IMR-90 (cell line): ENCODE measurements at regions not wholly inside any gene's neighbourhood (a gene's known extent, or its start where the extent isn't known, plus 50 kb on each side); places are given as distances from the start of the nearest gene placed in this dataset.

Source experiments
- ATAC-seq: fragments of 200-7000 bp; cut with Tn5 transposase; 2 replicates; pipeline ENCODE4 v1.9.1; 2020; ENCODE audit warnings: low read depth, mild to moderate bottlenecking, moderate library complexity
- BruUV-seq: library from RNA; stranded (reverse); fragments of 400-500 nt; replicated peaks from 2 replicates; lab custom pipeline; 2021; lab: Mats Ljungman, UMichigan
- CTCF ChIA-PET: fragments of 300-600 bp; formaldehyde crosslinking; extraction: SDS; loops from one replicate; lab custom pipeline; 2021; ENCODE audit warnings: antibody characterized with exemption; lab: Yijun Ruan, JAX
- POLR2A ChIA-PET: fragments of 300-600 bp; sonication (Branson Sonifier 250); formaldehyde crosslinking; loops from one replicate; lab custom pipeline; 2022; ENCODE audit warnings: antibody characterized with exemption; ENCODE audit not compliant: unreplicated experiment; lab: Charles Lee
- DNase-seq: peaks from one replicate; pipeline ENCODE4 v3.0.0; 2013
- H2AFZ ChIP-seq: replicated peaks from 2 replicates; pipeline ENCODE3; 2013; ENCODE audit warnings: low read length, mild to moderate bottlenecking; ENCODE audit not compliant: poor library complexity
- H2AK5ac ChIP-seq: 2 replicates; pipeline ENCODE4 v1.6.1; 2013; ENCODE audit warnings: low read depth, low read length, inconsistent platforms
- H2AK9ac ChIP-seq: replicated peaks from 2 replicates; pipeline ENCODE3; 2013; ENCODE audit warnings: mild to moderate bottlenecking, low read depth, low read length, moderate library complexity; ENCODE audit not compliant: poor library complexity
- H2BK120ac ChIP-seq: 2 replicates; pipeline ENCODE4 v1.6.1; 2013; ENCODE audit warnings: low read depth, low read length, inconsistent platforms
- H2BK15ac ChIP-seq: 3 replicates; pipeline ENCODE4 v1.6.1; 2013; ENCODE audit warnings: low read depth, low read length, inconsistent platforms
- H2BK20ac ChIP-seq: 2 replicates; pipeline ENCODE4 v1.6.1; 2013; ENCODE audit warnings: low read depth, mild to moderate bottlenecking, inconsistent platforms, low read length, moderate library complexity
- H2BK5ac ChIP-seq: 2 replicates; pipeline ENCODE4 v1.6.1; 2013; ENCODE audit warnings: mild to moderate bottlenecking, low read depth, low read length, inconsistent platforms; ENCODE audit not compliant: poor library complexity, severe bottlenecking
- H3K14ac ChIP-seq: replicated peaks from 2 replicates; pipeline ENCODE4 v1.6.1; 2013; ENCODE audit warnings: low read depth, low read length, inconsistent platforms
- H3K18ac ChIP-seq: 2 replicates; pipeline ENCODE4 v1.6.1; 2013; ENCODE audit warnings: low read depth, low read length, control low read depth
- H3K23ac ChIP-seq: 2 replicates; pipeline ENCODE4 v1.6.1; 2013; ENCODE audit warnings: low read depth, low read length, inconsistent platforms
- H3K27ac ChIP-seq: 2 replicates; pipeline ENCODE4 v1.5.1; 2013; ENCODE audit warnings: mild to moderate bottlenecking, control low read depth, low read length; ENCODE audit not compliant: insufficient read depth
- H3K27me3 ChIP-seq: 2 replicates; pipeline ENCODE4 v1.6.1; 2013; ENCODE audit warnings: low read length; ENCODE audit not compliant: control insufficient read depth, insufficient read depth
- H3K36me3 ChIP-seq: 2 replicates; pipeline ENCODE4 v1.6.1; 2013; ENCODE audit warnings: low read length, mixed read lengths; ENCODE audit not compliant: control insufficient read depth, insufficient read depth
- H3K4ac ChIP-seq: 2 replicates; pipeline ENCODE4 v1.6.1; 2013; ENCODE audit warnings: low read depth, low read length, inconsistent platforms
- H3K4me1 ChIP-seq: 2 replicates; pipeline ENCODE4 v1.6.1; 2013; ENCODE audit warnings: low read length, mixed read lengths; ENCODE audit not compliant: control insufficient read depth, insufficient read depth
- H3K4me2 ChIP-seq: 2 replicates; pipeline ENCODE4 v1.6.1; 2013; ENCODE audit warnings: low read depth, mild to moderate bottlenecking, control low read depth, low read length, moderate library complexity
- H3K4me3 ChIP-seq: 2 replicates; pipeline ENCODE4 v1.5.1; 2013; ENCODE audit warnings: low read depth, mild to moderate bottlenecking, control low read depth, low read length, moderate library complexity; ENCODE audit not compliant: insufficient read depth
- H3K56ac ChIP-seq: 2 replicates; pipeline ENCODE4 v1.6.1; 2013; ENCODE audit warnings: low read length, inconsistent platforms; ENCODE audit not compliant: insufficient read depth; ENCODE audit errors: extremely low read depth
- H3K79me1 ChIP-seq, 2 experiments: 2 replicates each; pipeline ENCODE4 v1.6.1; 2013; ENCODE audit warnings: low read length in 2 of 2, inconsistent platforms in 1 of 2, low read depth in 1 of 2
- H3K9ac ChIP-seq: 2 replicates; pipeline ENCODE4 v1.6.1; 2013; ENCODE audit warnings: low read depth, low read length, control low read depth
- H3K9me1 ChIP-seq: 2 replicates; pipeline ENCODE4 v1.6.1; 2013; ENCODE audit warnings: low read length, inconsistent platforms; ENCODE audit not compliant: insufficient read depth
- H3K9me3 ChIP-seq: 2 replicates; pipeline ENCODE4 v1.6.1; 2013; ENCODE audit warnings: low read length; ENCODE audit not compliant: control insufficient read depth, insufficient read depth
- H4K20me1 ChIP-seq: 2 replicates; pipeline ENCODE4 v1.6.1; 2013; ENCODE audit warnings: low read length, inconsistent platforms; ENCODE audit not compliant: insufficient read depth
- H4K5ac ChIP-seq: 2 replicates; pipeline ENCODE4 v1.6.1; 2013; ENCODE audit warnings: mild to moderate bottlenecking, low read depth, low read length, control low read depth
- H4K8ac ChIP-seq, 2 experiments: 2 replicates each; pipeline ENCODE4 v1.6.1; 2013; ENCODE audit warnings: low read depth in 2 of 2, low read length in 2 of 2, control low read depth in 1 of 2, inconsistent platforms in 1 of 2
- H4K91ac ChIP-seq: 2 replicates; pipeline ENCODE4 v1.6.1; 2013; ENCODE audit warnings: low read depth, low read length, inconsistent platforms; ENCODE audit not compliant: insufficient read depth
- CEBPB ChIP-seq: IDR thresholded peaks from 2 replicates; pipeline ENCODE4 v1.6.1; 2012; ENCODE audit warnings: low read depth, low read length, improper control_type of control experiment
- WGBS, 2 experiments: methylation state at CpG; one replicate each; pipeline versions ENCODE4 v1.1.5 to v1.1.7; 2013; ENCODE audit warnings: missing lambda C conversion rate in 2 of 2; ENCODE audit not compliant: insufficient read length in 1 of 2; ENCODE audit errors: extremely low coverage in 2 of 2; 5-methylcytosine and 5-hydroxymethylcytosine counted together
- dilution Hi-C: fragments of 300-500 bp; cut with HindIII; formaldehyde crosslinking; loops from one replicate; pipeline ENCODE4 v1.14.3; 2018; ENCODE audit warnings: low sequenced_read_pairs; ENCODE audit not compliant: unreplicated experiment
- in situ Hi-C: fragments of 300-500 bp; cut with MboI; formaldehyde crosslinking; loops from 3 replicates; pipeline ENCODE4 v1.14.3; 2019; ENCODE audit warnings: low sequenced_read_pairs, inconsistent platforms, mixed read lengths
- intact Hi-C: fragments of 100-400 bp; cut with micrococcal nuclease; formaldehyde crosslinking; loops from 2 replicates; pipeline ENCODE4 v1.10.0; 2022
- TF ChIP-seq, protein P1 (sequence below): fragments of 150-350 bp; IDR thresholded peaks from 2 replicates; pipeline ENCODE4 v1.6.1; 2016; ENCODE audit warnings: low read depth, mild to moderate bottlenecking, low read length, moderate library complexity, borderline replicate concordance

GRCh38 chr10:64959116-64959515, 1437.9 kb downstream of the REEP3 start:
- dilution Hi-C loops (no loop called here), in situ Hi-C loops (no loop called here), intact Hi-C loops (no loop called here)
- Histone ChIP-seq H3K36me3 (no peaks in the 10 kb centered on the region), H2AK9ac (no peak overlapping the region), H3K18ac (no peak overlapping the region), H2AFZ (no peak overlapping the region), H3K9me3 (peaks cover 3% of the 10 kb centered on the region; the same call in 1 of the 2 replicates), H2BK15ac (no peak overlapping the region), H3K56ac (no peak overlapping the region), H4K5ac (no peak overlapping the region), H3K14ac (no peak overlapping the region), H3K9ac (no peak overlapping the region), H3K27me3 (no peaks in the 10 kb centered on the region), H4K20me1 (no peaks in the 10 kb centered on the region), H2AK5ac (no peak overlapping the region), H3K4ac (no peak overlapping the region), H3K4me2 (no peak overlapping the region), H3K9me1 (no peaks in the 10 kb centered on the region), H4K8ac (no peak overlapping the region), H2BK20ac (no peak overlapping the region), H3K27ac (no peak overlapping the region), H3K79me1 (no peaks in the 10 kb centered on the region), H3K4me3 (no peak overlapping the region), H3K23ac (no peak overlapping the region), H3K4me1 (no peaks in the 10 kb centered on the region), H2BK5ac (no peak overlapping the region), H4K91ac (no peak overlapping the region), H2BK120ac (no peak overlapping the region)
- BruUV-seq: no TSS peak
- no peak for TF ChIP-seq CEBPB
- TF ChIP-seq, protein P1, sequence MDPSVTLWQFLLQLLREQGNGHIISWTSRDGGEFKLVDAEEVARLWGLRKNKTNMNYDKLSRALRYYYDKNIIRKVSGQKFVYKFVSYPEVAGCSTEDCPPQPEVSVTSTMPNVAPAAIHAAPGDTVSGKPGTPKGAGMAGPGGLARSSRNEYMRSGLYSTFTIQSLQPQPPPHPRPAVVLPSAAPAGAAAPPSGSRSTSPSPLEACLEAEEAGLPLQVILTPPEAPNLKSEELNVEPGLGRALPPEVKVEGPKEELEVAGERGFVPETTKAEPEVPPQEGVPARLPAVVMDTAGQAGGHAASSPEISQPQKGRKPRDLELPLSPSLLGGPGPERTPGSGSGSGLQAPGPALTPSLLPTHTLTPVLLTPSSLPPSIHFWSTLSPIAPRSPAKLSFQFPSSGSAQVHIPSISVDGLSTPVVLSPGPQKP: no peak
- ChIA-PET CTCF (no interaction called here), POLR2A (no interaction called here)
- ATAC-seq (no peak), DNase-seq (no peak)
- no CpG with 5 or more reads among the region's 1 CpG for WGBS, 2 experiments
